D721Med (cell line): ENCODE measurements at regions not wholly inside any gene's neighbourhood (a gene's known extent, or its start where the extent isn't known, plus 50 kb on each side); places are given as distances from the start of the nearest gene placed in this dataset.

ENCODE experiments used
- DNase-seq: peaks from one replicate; pipeline ENCODE4 v3.0.0; 2011; ENCODE audit warnings: low spot score; ENCODE audit not compliant: insufficient read length
- FAIRE-seq: peaks from 2 replicates; lab custom pipeline; 2011; peaks lifted over from hg19 to GRCh38; lab: Jason Lieb, UNC
- CTCF ChIP-seq: IDR thresholded peaks from 2 replicates; pipeline ENCODE4 v1.5.1; 2012; ENCODE audit warnings: mild to moderate bottlenecking, control low read depth; ENCODE audit not compliant: insufficient read depth; ENCODE audit errors: missing control alignments

GRCh38 chr4:181528570-181529184, 714.5 kb upstream of the TENM3 start:
- peak; percentile 72 for FAIRE-seq
- peak; percentile 98 for TF ChIP-seq CTCF

GRCh38 chr4:181529537-181529936, 713.7 kb upstream of the TENM3 start:
- DNase-seq (no peak), FAIRE-seq (no peak)
- no peak for TF ChIP-seq CTCF

More at GRCh38 chr4:181528570-181529184, 714.5 kb upstream of the TENM3 start:
- no peak for DNase-seq

DNA sequence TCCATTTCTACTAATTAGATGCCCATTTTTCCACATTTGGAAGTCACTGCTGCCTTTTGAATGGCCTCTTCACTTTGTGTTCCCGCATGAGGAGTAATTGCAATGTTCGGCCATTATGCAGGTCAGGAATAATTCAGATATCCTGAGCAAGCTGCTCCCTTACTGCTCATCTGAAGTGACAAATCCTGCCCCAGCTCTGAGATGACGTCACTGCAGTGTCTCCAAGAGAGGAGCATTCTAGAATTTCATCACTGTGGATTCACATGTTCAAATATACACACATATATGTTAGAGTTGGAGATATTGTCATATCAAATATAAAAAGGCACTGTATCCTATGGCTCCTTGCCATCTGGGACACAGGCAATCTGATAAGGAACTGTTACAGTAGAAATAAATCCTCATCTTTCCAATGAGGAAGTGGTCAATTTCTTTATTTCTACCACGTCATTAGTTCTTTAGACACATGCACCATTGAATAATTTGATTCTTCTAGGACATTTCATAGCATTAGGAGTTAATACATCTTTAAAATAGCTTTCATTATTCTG, 706.9 kb upstream of the TENM3 start:
- DNase-seq (no peak), FAIRE-seq (no peak)
- no peak for TF ChIP-seq CTCF

DNA sequence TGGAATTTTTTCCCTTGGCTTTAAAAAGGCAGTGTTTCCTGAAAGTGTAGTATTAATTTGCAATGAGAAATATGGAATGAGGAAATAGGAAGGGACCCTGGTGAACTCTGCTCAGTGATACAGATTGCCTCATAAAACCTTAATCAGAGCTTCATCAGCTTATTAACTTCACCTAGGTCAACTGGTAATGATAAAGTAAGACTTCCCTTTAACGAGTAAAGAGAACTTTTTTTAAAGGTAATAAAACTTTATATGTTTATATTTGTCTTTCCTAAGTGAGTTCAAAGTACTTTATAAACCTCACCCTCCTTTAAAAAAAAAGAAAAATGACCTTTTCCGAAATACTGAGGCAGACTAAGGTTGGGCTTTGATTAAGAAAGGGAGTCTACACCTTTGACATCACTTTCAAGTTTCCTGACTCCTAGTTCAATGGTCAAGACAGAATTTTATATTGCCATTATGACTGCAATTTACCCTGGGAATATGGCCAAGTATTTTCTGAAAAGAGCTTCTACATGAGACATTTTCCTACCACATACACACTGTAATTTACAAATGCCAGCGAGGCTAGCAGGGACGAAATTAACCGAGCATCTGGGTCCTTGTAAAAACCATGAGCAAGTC, 706.3 kb upstream of the TENM3 start:
- FAIRE-seq (no peak), DNase-seq (no peak)
- no peak for TF ChIP-seq CTCF

- no peak for DNase-seq
- no peak for FAIRE-seq
Measured at GRCh38 chr4:181538431-181538830, 704.8 kb upstream of the TENM3 start.

GRCh38 chr4:181541396-181541795, 701.8 kb upstream of the TENM3 start:
- no peak for TF ChIP-seq CTCF
- no peak for DNase-seq
- no peak for FAIRE-seq

More at GRCh38 chr4:181538431-181538830, 704.8 kb upstream of the TENM3 start:
- no peak for TF ChIP-seq CTCF
